B cell (primary cell): ENCODE measurements at regions not wholly inside any gene's neighbourhood (a gene's known extent, or its start where the extent isn't known, plus 50 kb on each side); places are given as distances from the start of the nearest gene placed in this dataset.

Experiments
- ATAC-seq: fragments of 200-7000 bp; cut with Tn5 transposase; one replicate; pipeline ENCODE4 v1.10.0; 2021; ENCODE audit warnings: low read depth, mild to moderate bottlenecking, moderate number of reproducible peaks, moderate library complexity
- CTCF ChIA-PET: fragments of 350-600 bp; sonication (Branson Sonifier 250); formaldehyde crosslinking; loops from one replicate; lab custom pipeline; 2021; ENCODE audit warnings: antibody characterized with exemption, inconsistent platforms; lab: Charles Lee
- POLR2A ChIA-PET: fragments of 350-600 bp; sonication (Branson Sonifier 250); formaldehyde crosslinking; loops from one replicate; lab custom pipeline; 2021; ENCODE audit warnings: antibody characterized with exemption; lab: Charles Lee
- DNase-seq: peaks from one replicate; pipeline ENCODE4 v3.0.0; 2013
- H2AFZ ChIP-seq: 2 replicates; pipeline ENCODE4 v1.6.1; 2012; ENCODE audit warnings: mild to moderate bottlenecking, low read depth, low read length; ENCODE audit not compliant: insufficient read depth, poor library complexity, severe bottlenecking
- H3K27ac ChIP-seq, 2 donors: 1 replicate in 1 of 2; 2 replicates in 1 of 2; pipeline ENCODE4 v1.5.1; 2012 to 2013; ENCODE audit warnings: low read length in 2 of 2, mild to moderate bottlenecking in 2 of 2, moderate library complexity in 1 of 2
- H3K27me3 ChIP-seq, 4 experiments: fragments of 200-600 bp in 1 of 4; sonication (generic) in 1 of 4; replicated peaks in 1 of 4; 1 replicate in 2 of 4; 2 replicates in 2 of 4; pipeline versions ENCODE4 v1.6.1 to v1.7.0; 2013 to 2016; ENCODE audit warnings: low read length in 3 of 4, mild to moderate bottlenecking in 2 of 4, mixed read lengths in 1 of 4, moderate library complexity in 1 of 4; ENCODE audit not compliant: insufficient read depth in 4 of 4, control insufficient read depth in 3 of 4; ENCODE audit errors: control extremely low read depth in 1 of 4
- H3K36me3 ChIP-seq, 2 experiments: replicated peaks in 1 of 2; 1 replicate in 1 of 2; 2 replicates in 1 of 2; pipeline versions ENCODE4 v1.6.1 to v1.7.1; 2013; ENCODE audit warnings: low read length in 1 of 2; ENCODE audit not compliant: insufficient read depth in 2 of 2, control insufficient read depth in 1 of 2; ENCODE audit errors: control extremely low read depth in 1 of 2, extremely low read depth in 1 of 2
- H3K4me1 ChIP-seq, 2 donors: fragments of 200-600 bp in 1 of 2; sonication (generic) in 1 of 2; 1 replicate in 1 of 2; 2 replicates in 1 of 2; pipeline versions ENCODE4 v1.5.1 to v1.6.1; 2013 to 2017; ENCODE audit warnings: low read length in 2 of 2; ENCODE audit not compliant: control insufficient read depth in 2 of 2, insufficient read depth in 2 of 2
- H3K4me2 ChIP-seq: replicated peaks from 2 replicates; pipeline ENCODE3; 2012; ENCODE audit warnings: mild to moderate bottlenecking, low read depth, low read length; ENCODE audit not compliant: poor library complexity, severe bottlenecking
- H3K4me3 ChIP-seq, 5 experiments: fragments of 200-600 bp in 1 of 5; sonication (generic) in 1 of 5; 1 replicate in 3 of 5; 2 replicates in 2 of 5; pipeline versions ENCODE4 v1.5.1 to v1.7.0; 2011 to 2016; ENCODE audit warnings: low read length in 4 of 5, mild to moderate bottlenecking in 4 of 5, low read depth in 2 of 5, control low read depth in 1 of 5, moderate library complexity in 1 of 5; ENCODE audit not compliant: insufficient read depth in 1 of 5; ENCODE audit errors: control extremely low read depth in 1 of 5, extremely low read depth in 1 of 5
- H3K79me2 ChIP-seq: fragments of 200-600 bp; sonication (generic); one replicate; pipeline ENCODE4 v1.6.0; 2016; ENCODE audit warnings: low read length; ENCODE audit not compliant: control insufficient read depth, insufficient read depth
- H3K9ac ChIP-seq: fragments of 200-600 bp; sonication (generic); 2 replicates; pipeline ENCODE4 v1.6.1; 2017; ENCODE audit warnings: mild to moderate bottlenecking, low read length, moderate library complexity
- H3K9me3 ChIP-seq, 3 donors: one replicate each; pipeline versions ENCODE4 v1.6.1 to v1.7.1; 2013; ENCODE audit warnings: low read length in 2 of 3; ENCODE audit not compliant: control insufficient read depth in 2 of 3, insufficient read depth in 1 of 3; ENCODE audit errors: control extremely low read depth in 1 of 3
- H4K20me1 ChIP-seq: 2 replicates; pipeline ENCODE4 v1.6.0; 2012; ENCODE audit warnings: mild to moderate bottlenecking, low read length; ENCODE audit not compliant: insufficient read depth, control insufficient read depth, poor library complexity, severe bottlenecking
- H3K27ac Mint-ChIP-seq: one replicate; pipeline ENCODE4 v1.8.0; 2021; ENCODE audit warnings: mixed read lengths
- H3K27me3 Mint-ChIP-seq: one replicate; pipeline ENCODE4 v1.8.0; 2021; ENCODE audit warnings: mixed read lengths
- H3K4me1 Mint-ChIP-seq: one replicate; pipeline ENCODE4 v1.8.0; 2021; ENCODE audit warnings: mixed read lengths
- H3K4me3 Mint-ChIP-seq: one replicate; pipeline ENCODE4 v1.8.0; 2021; ENCODE audit warnings: mixed read lengths
- H3K9me3 Mint-ChIP-seq: one replicate; pipeline ENCODE4 v1.8.0; 2022; ENCODE audit warnings: mixed read lengths; ENCODE audit not compliant: insufficient read depth
- EZH2 ChIP-seq: IDR thresholded peaks from 2 replicates; pipeline ENCODE4 v1.6.1; 2012; ENCODE audit warnings: borderline replicate concordance, low read depth, mild to moderate bottlenecking, moderate library complexity, low read length; ENCODE audit not compliant: insufficient read depth, poor library complexity, severe bottlenecking
- WGBS: methylation state at CpG from one replicate; pipeline ENCODE4 v1.1.5; 2013; ENCODE audit warnings: missing lambda C conversion rate; ENCODE audit not compliant: insufficient coverage; 5-methylcytosine and 5-hydroxymethylcytosine counted together
- intact Hi-C: fragments of 100-400 bp; cut with micrococcal nuclease; formaldehyde crosslinking; loops from one replicate; pipeline ENCODE4 v1.10.0; 2022
- TF ChIP-seq, protein P1 (sequence below): fragments of 200-600 bp; IDR thresholded peaks from one replicate; pipeline ENCODE4 v1.8.0; 2022; ENCODE audit warnings: antibody characterized with exemption, mild to moderate bottlenecking

DNA sequence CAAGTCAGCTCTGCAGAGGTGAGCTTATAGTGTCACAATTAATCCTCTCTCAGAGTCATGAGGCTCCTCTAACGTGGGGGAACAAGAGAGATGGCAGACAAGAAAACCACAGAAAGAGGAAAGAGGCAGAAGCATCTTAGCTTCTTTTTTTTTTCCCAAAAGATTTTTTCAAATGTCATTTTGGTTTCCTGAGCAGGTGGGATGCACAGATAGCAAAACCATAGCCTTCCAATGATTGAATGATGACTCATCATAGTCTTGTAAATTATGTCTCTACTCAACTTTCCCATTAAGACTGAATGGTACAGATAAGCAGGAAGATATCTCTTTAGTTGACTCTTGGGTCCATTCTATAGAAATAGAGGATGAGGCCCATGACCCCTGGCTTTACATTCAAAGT, 162.8 kb upstream of the ZFHX3 start:
- Histone ChIP-seq H3K79me2 (no peaks in the 10 kb centered on the region), H2AFZ (no peak overlapping the region), H3K27me3 (peaks cover 0 to 3% (median 0%) of the 10 kb centered on the region in 4 experiments), H3K4me1 (no peaks in the 10 kb centered on the region), H3K36me3 (no peaks in the 10 kb centered on the region), H4K20me1 (no peaks in the 10 kb centered on the region), H3K9ac (no peak overlapping the region), H3K4me3 (no peak overlapping the region), H3K4me2 (no peak overlapping the region), H3K9me3 (peaks cover 0 to 2% (median 0%) of the 10 kb centered on the region in 3 donors), H3K27ac (no peak overlapping the region)
- H3K4me1 Mint-ChIP-seq, result no peaks in the 10 kb centered on the region
- ATAC-seq (no peak), DNase-seq (no peak)
- no peaks in the 10 kb centered on the region for H3K9me3 Mint-ChIP-seq
- peaks cover 4% of the 10 kb centered on the region for H3K27me3 Mint-ChIP-seq
- intact Hi-C loops, result no loop called here
- POLR2A ChIA-PET, result no interaction called here
- no peak for TF ChIP-seq EZH2
- TF ChIP-seq, protein P1, sequence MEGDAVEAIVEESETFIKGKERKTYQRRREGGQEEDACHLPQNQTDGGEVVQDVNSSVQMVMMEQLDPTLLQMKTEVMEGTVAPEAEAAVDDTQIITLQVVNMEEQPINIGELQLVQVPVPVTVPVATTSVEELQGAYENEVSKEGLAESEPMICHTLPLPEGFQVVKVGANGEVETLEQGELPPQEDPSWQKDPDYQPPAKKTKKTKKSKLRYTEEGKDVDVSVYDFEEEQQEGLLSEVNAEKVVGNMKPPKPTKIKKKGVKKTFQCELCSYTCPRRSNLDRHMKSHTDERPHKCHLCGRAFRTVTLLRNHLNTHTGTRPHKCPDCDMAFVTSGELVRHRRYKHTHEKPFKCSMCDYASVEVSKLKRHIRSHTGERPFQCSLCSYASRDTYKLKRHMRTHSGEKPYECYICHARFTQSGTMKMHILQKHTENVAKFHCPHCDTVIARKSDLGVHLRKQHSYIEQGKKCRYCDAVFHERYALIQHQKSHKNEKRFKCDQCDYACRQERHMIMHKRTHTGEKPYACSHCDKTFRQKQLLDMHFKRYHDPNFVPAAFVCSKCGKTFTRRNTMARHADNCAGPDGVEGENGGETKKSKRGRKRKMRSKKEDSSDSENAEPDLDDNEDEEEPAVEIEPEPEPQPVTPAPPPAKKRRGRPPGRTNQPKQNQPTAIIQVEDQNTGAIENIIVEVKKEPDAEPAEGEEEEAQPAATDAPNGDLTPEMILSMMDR, result no peak
- no peak overlapping the region for H3K4me3 Mint-ChIP-seq
- H3K27ac Mint-ChIP-seq, result no peak overlapping the region
- CTCF ChIA-PET, result interaction anchor here (0.6 kb wide), 1 partner anchor 148 kb away, joined by 3 read pairs; no protein-coding TSS in a partner anchor
- WGBS, result no CpG with 5 or more reads among the region's 1 CpG

DNA sequence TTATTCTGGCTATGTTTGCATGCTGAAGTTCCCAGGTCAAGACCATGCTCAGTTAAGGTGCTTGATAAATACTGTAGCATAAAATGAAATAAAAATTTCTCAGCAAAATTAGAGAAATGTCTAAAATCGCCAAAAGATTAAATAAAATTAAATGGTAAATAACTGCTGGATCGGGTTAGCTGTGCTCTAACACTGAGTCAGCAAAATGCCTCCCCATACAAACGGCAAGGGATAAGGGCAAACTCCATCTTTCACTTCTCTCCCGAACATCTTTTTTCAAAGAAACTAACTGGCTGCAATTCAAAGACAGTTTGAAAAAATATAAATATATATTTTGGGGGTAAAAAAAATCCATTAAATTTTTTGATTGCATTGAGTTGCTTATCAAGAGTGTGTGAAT, 162.2 kb upstream of the ZFHX3 start:
- peaks cover 0 to 3% (median 0%) of the 10 kb centered on the region in 4 experiments for H3K27me3 ChIP-seq
- ATAC-seq, result no peak

More for the DNA sequence above, 162.2 kb upstream of the ZFHX3 start:
- Histone ChIP-seq H3K27ac (no peak overlapping the region), H3K36me3 (no peaks in the 10 kb centered on the region), H3K4me3 (no peak overlapping the region), H4K20me1 (no peaks in the 10 kb centered on the region), H3K4me2 (no peak overlapping the region), H3K9ac (no peak overlapping the region), H3K4me1 (no peaks in the 10 kb centered on the region), H3K79me2 (no peaks in the 10 kb centered on the region), H3K9me3 (peaks cover 0 to 2% (median 0%) of the 10 kb centered on the region in 3 donors), H2AFZ (no peak overlapping the region)
- CTCF ChIA-PET, result interaction anchor here (0.6 kb wide), 1 partner anchor 147 kb away, joined by 3 read pairs; no protein-coding TSS in a partner anchor
- DNase-seq, result no peak
- H3K27me3 Mint-ChIP-seq, result peaks cover 4% of the 10 kb centered on the region
- POLR2A ChIA-PET, result no interaction called here
- intact Hi-C loops, result no loop called here
- TF ChIP-seq, protein P1, result no peak
- no peak for TF ChIP-seq EZH2
- no peaks in the 10 kb centered on the region for H3K9me3 Mint-ChIP-seq
- no peak overlapping the region for H3K4me3 Mint-ChIP-seq
- WGBS, result 100% methylated on average over 1 of the region's 4 CpGs
- H3K27ac Mint-ChIP-seq, result no peak overlapping the region
- no peaks in the 10 kb centered on the region for H3K4me1 Mint-ChIP-seq
